DMS114 treated with DMSO at 0.1 percent for 48 hours (cell line): ENCODE measurements at regions not wholly inside any gene's neighbourhood (a gene's known extent, or its start where the extent isn't known, plus 50 kb on each side); places are given as distances from the start of the nearest gene placed in this dataset.
"Not testable (repeated sequence)": the region's sequence is repeated elsewhere in the genome, so short reads cannot be mapped to it uniquely, and the experiment has no call there.

Source experiments
- DNase-seq: peaks from one replicate; lab custom pipeline; 2025; ENCODE audit not compliant: unreplicated experiment; lab: John Stamatoyannopoulos, UW

GRCh38 chr5:143947313-143947712 lies 135.4 kb downstream of the HMHB1 start:
- DNase-seq = no peak

GRCh38 chr5:143952809-143953208 lies 140.8 kb downstream of the HMHB1 start:
- DNase-seq = no peak

GRCh38 chr5:143953851-143954250 lies 141.9 kb downstream of the HMHB1 start:
- DNase-seq = no peak

GRCh38 chr5:143955141-143955540 lies 143.2 kb downstream of the HMHB1 start:
- DNase-seq = no peak

- DNase-seq = no peak
Observed at GRCh38 chr5:143957455-143957854, 145.5 kb downstream of the HMHB1 start.

GRCh38 chr5:143962201-143962600 lies 150.2 kb downstream of the HMHB1 start:
- no peak for DNase-seq

- no peak for DNase-seq
Observed at GRCh38 chr5:143964919-143965318, 153.0 kb downstream of the HMHB1 start.

GRCh38 chr5:143966280-143966679 lies 154.3 kb downstream of the HMHB1 start:
- DNase-seq = no peak

GRCh38 chr5:143968071-143968878 lies 156.3 kb downstream of the HMHB1 start:
- peak; percentile 6 for DNase-seq

GRCh38 chr5:143970159-143970558 lies 158.2 kb downstream of the HMHB1 start:
- no peak for DNase-seq

GRCh38 chr5:143972068-143972467 lies 160.1 kb downstream of the HMHB1 start:
- DNase-seq = no peak

GRCh38 chr5:143976055-143976454 lies 164.1 kb downstream of the HMHB1 start:
- DNase-seq = no peak

- no peak for DNase-seq
Observed at GRCh38 chr5:143977891-143978461, 166.0 kb downstream of the HMHB1 start.

GRCh38 chr5:143979044-143979690 lies 167.2 kb downstream of the HMHB1 start:
- DNase-seq = no peak

GRCh38 chr5:143980506-143980905 lies 168.5 kb downstream of the HMHB1 start:
- DNase-seq = no peak

GRCh38 chr5:143982957-143983356 lies 171.0 kb downstream of the HMHB1 start:
- not testable (repeated sequence) for DNase-seq

GRCh38 chr5:143985832-143986515 lies 174.0 kb downstream of the HMHB1 start:
- no peak for DNase-seq

- DNase-seq = no peak
Observed at GRCh38 chr5:143986516-143987212, 174.7 kb downstream of the HMHB1 start.

GRCh38 chr5:143987264-143987663 lies 175.3 kb downstream of the HMHB1 start:
- no peak for DNase-seq

- DNase-seq = no peak
Observed at GRCh38 chr5:143987751-143988560, 176.0 kb downstream of the HMHB1 start.
